GM12878 (cell line): ENCODE measurements at regions not wholly inside any gene's neighbourhood (a gene's known extent, or its start where the extent isn't known, plus 50 kb on each side); places are given as distances from the start of the nearest gene placed in this dataset.

ENCODE experiments used
- ATAC-seq: fragments of 200-7000 bp; cut with Tn5 transposase; 3 replicates; pipeline ENCODE4 v1.9.1; 2020; ENCODE audit warnings: mild to moderate bottlenecking, moderate library complexity
- BruUV-seq: library from RNA; stranded (reverse); fragments of 400-500 nt; replicated peaks from 2 replicates; lab custom pipeline; 2021; lab: Mats Ljungman, UMichigan
- CTCF ChIA-PET: fragments of 300-600 bp; sonication (Branson Sonifier 250); formaldehyde crosslinking; extraction: SDS; loops from one replicate; lab custom pipeline; 2021; ENCODE audit warnings: inconsistent platforms; lab: Yijun Ruan, JAX
- POLR2A ChIA-PET: fragments of 350-600 bp; formaldehyde crosslinking; extraction: SDS; loops from one replicate; lab custom pipeline; 2021; ENCODE audit warnings: inconsistent platforms; lab: Charles Lee
- RAD21 ChIA-PET: fragments of 300-600 bp; sonication (Branson Sonifier 250); formaldehyde crosslinking; loops from one replicate; lab custom pipeline; 2023; ENCODE audit warnings: antibody characterized with exemption; ENCODE audit not compliant: unreplicated experiment; lab: Charles Lee
- SMC1A ChIA-PET: fragments of 300-600 bp; sonication (Branson Sonifier 250); formaldehyde crosslinking; loops from one replicate; lab custom pipeline; 2023; ENCODE audit not compliant: unreplicated experiment, uncharacterized antibody; lab: Charles Lee
- DNase-seq: peaks from one replicate; pipeline ENCODE4 v3.0.0-alpha.2; 2011; ENCODE audit warnings: low read depth, low spot score
- FAIRE-seq: peaks from 3 replicates; lab custom pipeline; 2011; peaks lifted over from hg19 to GRCh38; lab: Jason Lieb, UNC
- H2AFZ ChIP-seq: 2 replicates; pipeline ENCODE4 v1.6.0; 2011; ENCODE audit warnings: low read depth, low read length, control low read depth; ENCODE audit not compliant: control insufficient read depth
- H3K27ac ChIP-seq: 2 replicates; pipeline ENCODE4 v1.5.1; 2011; ENCODE audit warnings: control low read depth; ENCODE audit not compliant: control insufficient read depth, insufficient read depth
- H3K27me3 ChIP-seq, 2 experiments: replicated peaks in 1 of 2; 2 replicates each; pipeline versions ENCODE4 v1.6.0 to v1.6.1; 2011; ENCODE audit warnings: low read length in 1 of 2; ENCODE audit not compliant: control insufficient read depth in 2 of 2, insufficient read depth in 2 of 2
- H3K36me3 ChIP-seq, 2 experiments: 2 replicates each; pipeline ENCODE4 v1.5.1; 2011; ENCODE audit warnings: low read length in 1 of 2; ENCODE audit not compliant: control insufficient read depth in 2 of 2, insufficient read depth in 2 of 2
- H3K4me1 ChIP-seq: 2 replicates; pipeline ENCODE4 v1.6.1; 2011; ENCODE audit warnings: mild to moderate bottlenecking, low read length, moderate library complexity, mixed read lengths; ENCODE audit not compliant: control insufficient read depth, insufficient read depth
- H3K4me2 ChIP-seq: 2 replicates; pipeline ENCODE4 v1.6.0; 2011; ENCODE audit warnings: control low read depth; ENCODE audit not compliant: control insufficient read depth, insufficient read depth
- H3K4me3 ChIP-seq: fragments of 200-600 bp; sonication (generic); 2 replicates; pipeline ENCODE4 v1.5.1; 2016
- H3K79me2 ChIP-seq: 2 replicates; pipeline ENCODE4 v1.6.0; 2011; ENCODE audit warnings: low read length; ENCODE audit not compliant: control insufficient read depth, insufficient read depth
- H3K9ac ChIP-seq: 2 replicates; pipeline ENCODE4 v1.8.0; 2011; ENCODE audit warnings: low read length, control low read depth, mixed read lengths; ENCODE audit not compliant: control insufficient read depth, insufficient read depth
- H3K9me3 ChIP-seq: replicated peaks from 3 replicates; pipeline ENCODE4 v1.5.1; 2011; ENCODE audit warnings: mild to moderate bottlenecking, low read length; ENCODE audit not compliant: control insufficient read depth, insufficient read depth
- H4K20me1 ChIP-seq: 2 replicates; pipeline ENCODE4 v1.6.0; 2011; ENCODE audit not compliant: control insufficient read depth, insufficient read depth
- CTCF ChIP-seq, 3 experiments: IDR thresholded peaks in 2 of 3; conservative IDR thresholded peaks in 1 of 3; 2 replicates each; pipeline ENCODE4 v1.5.1; 2011; ENCODE audit warnings: low read depth in 3 of 3, low read length in 3 of 3, mild to moderate bottlenecking in 3 of 3, control low read depth in 2 of 3, moderate library complexity in 2 of 3, inconsistent platforms in 1 of 3, mixed read lengths in 1 of 3; ENCODE audit not compliant: control insufficient read depth in 2 of 3, insufficient read depth in 1 of 3; ENCODE audit errors: extremely low read depth in 1 of 3
- HDAC6 ChIP-seq: fragments of 200-600 bp; sonication (generic); IDR thresholded peaks from one replicate; pipeline ENCODE4 v1.8.0; 2017; ENCODE audit warnings: antibody characterized with exemption; ENCODE audit not compliant: unreplicated experiment
- IRF4 ChIP-seq: IDR thresholded peaks from 2 replicates; pipeline ENCODE4 v1.6.1; 2011; ENCODE audit warnings: low read depth, low read length
- MTA2 ChIP-seq: fragments of 450-650 bp; IDR thresholded peaks from 2 replicates; pipeline ENCODE4 v1.6.1; 2016; ENCODE audit warnings: low read depth, mild to moderate bottlenecking, moderate library complexity
- NBN ChIP-seq: fragments of 450-650 bp; IDR thresholded peaks from 2 replicates; pipeline ENCODE4 v1.6.1; 2016
- POLR2AphosphoS5 ChIP-seq: IDR thresholded peaks from 2 replicates; pipeline ENCODE4 v1.6.1; 2011; ENCODE audit warnings: mild to moderate bottlenecking, low read length, inconsistent platforms
- RUNX3 ChIP-seq: IDR thresholded peaks from 2 replicates; pipeline ENCODE4 v1.6.1; 2012; ENCODE audit warnings: low read length, inconsistent platforms
- SMC3 ChIP-seq: IDR thresholded peaks from 2 replicates; pipeline ENCODE4 v1.6.1; 2011; ENCODE audit warnings: low read length, improper control_type of control experiment, borderline replicate concordance
- SREBF1 ChIP-seq: IDR thresholded peaks from 2 replicates; pipeline ENCODE4 v1.6.1; 2012; ENCODE audit warnings: mild to moderate bottlenecking, low read length
- WRNIP1 ChIP-seq: IDR thresholded peaks from 2 replicates; pipeline ENCODE4 v1.6.1; 2011; ENCODE audit warnings: low read depth, low read length, improper control_type of control experiment, borderline replicate concordance
- ZBTB11 ChIP-seq: fragments of 450-650 bp; formaldehyde crosslinking; IDR thresholded peaks from 2 replicates; pipeline ENCODE4 v1.5.0; 2022; ENCODE audit warnings: mild to moderate bottlenecking, missing genetic modification characterization
- ZNF207 ChIP-seq: fragments of 450-650 bp; IDR thresholded peaks from 2 replicates; pipeline ENCODE4 v1.6.1; 2014; ENCODE audit warnings: antibody characterized with exemption, mild to moderate bottlenecking, borderline replicate concordance
- WGBS: methylation state at CpG from one replicate; pipeline ENCODE4 v1.1.6; 2016; ENCODE audit warnings: low lambda C conversion rate; ENCODE audit not compliant: insufficient replicate concordance, insufficient coverage; ENCODE audit errors: missing lambda C conversion rate; 5-methylcytosine and 5-hydroxymethylcytosine counted together
- in situ Hi-C: fragments of 300-500 bp; cut with MboI; formaldehyde crosslinking; loops from 9 replicates; pipeline ENCODE4 v1.14.3; 2018; ENCODE audit warnings: mixed read lengths
- intact Hi-C: fragments of 100-400 bp; cut with micrococcal nuclease; formaldehyde crosslinking; loops from one replicate; pipeline ENCODE4 v1.14.2; 2022; ENCODE audit not compliant: unreplicated experiment
- TF ChIP-seq, protein P1 (sequence below): IDR thresholded peaks from 2 replicates; pipeline ENCODE4 v1.6.1; 2012; ENCODE audit warnings: low read depth, low read length, improper control_type of control experiment
- TF ChIP-seq, protein P2 (sequence below): IDR thresholded peaks from 2 replicates; pipeline ENCODE4 v1.6.1; 2011; ENCODE audit warnings: low read depth, mild to moderate bottlenecking, low read length, moderate library complexity, borderline replicate concordance; ENCODE audit errors: extremely low read depth
- TF ChIP-seq, protein P3 (sequence below): fragments of 450-650 bp; IDR thresholded peaks from 2 replicates; pipeline ENCODE4 v1.6.1; 2017; ENCODE audit warnings: mild to moderate bottlenecking, moderate library complexity

GRCh38 chr16:9549487-9549886, 458.0 kb downstream of the HAPSTR1 start:
- ChIA-PET RAD21 (no interaction called here), POLR2A (no interaction called here), SMC1A (no interaction called here), CTCF (interaction anchor here (1.0 kb wide), 1 partner anchor 199 kb away, joined by 3 read pairs; no protein-coding TSS in a partner anchor)
- no peak for ATAC-seq
- Histone ChIP-seq H3K9ac (no peak overlapping the region), H3K27me3 (no peaks in the 10 kb centered on the region; a peak in 1 of 4 replicates), H3K4me2 (no peak overlapping the region), H3K4me1 (no peaks in the 10 kb centered on the region), H3K36me3 (no peaks in the 10 kb centered on the region), H3K4me3 (no peak overlapping the region), H3K79me2 (no peaks in the 10 kb centered on the region), H4K20me1 (no peaks in the 10 kb centered on the region), H3K9me3 (no peaks in the 10 kb centered on the region), H3K27ac (no peak overlapping the region), H2AFZ (no peak overlapping the region)
- WGBS: 2% methylated on average over 5 of the region's 5 CpGs
- in situ Hi-C loops (no loop called here), intact Hi-C loops (no loop called here)
- no TSS peak for BruUV-seq
- FAIRE-seq: no peak
- no peak for DNase-seq
- TF ChIP-seq SREBF1 (no peak), POLR2AphosphoS5 (no peak), WRNIP1 (no peak), NBN (no peak), HDAC6 (no peak), IRF4 (no peak), ZNF207 (no peak), ZBTB11 (CRISPR knock-in tag) (no peak), SMC3 (no peak), MTA2 (no peak), RUNX3 (no peak), CTCF (IDR thresholded peaks at IDR 0.05 in 2 of 3, conservative IDR thresholded peaks at IDR 0.05 in 1 of 3; ENCODE audit: control insufficient read depth in 2 of 3, extremely low read depth in 1 of 3, insufficient read depth in 1 of 3, low read depth in 3 of 3, low read length in 3 of 3) (no peak)
- TF ChIP-seq, protein P1, sequence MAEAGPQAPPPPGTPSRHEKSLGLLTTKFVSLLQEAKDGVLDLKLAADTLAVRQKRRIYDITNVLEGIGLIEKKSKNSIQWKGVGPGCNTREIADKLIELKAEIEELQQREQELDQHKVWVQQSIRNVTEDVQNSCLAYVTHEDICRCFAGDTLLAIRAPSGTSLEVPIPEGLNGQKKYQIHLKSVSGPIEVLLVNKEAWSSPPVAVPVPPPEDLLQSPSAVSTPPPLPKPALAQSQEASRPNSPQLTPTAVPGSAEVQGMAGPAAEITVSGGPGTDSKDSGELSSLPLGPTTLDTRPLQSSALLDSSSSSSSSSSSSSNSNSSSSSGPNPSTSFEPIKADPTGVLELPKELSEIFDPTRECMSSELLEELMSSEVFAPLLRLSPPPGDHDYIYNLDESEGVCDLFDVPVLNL: no peak
- TF ChIP-seq, protein P2, sequence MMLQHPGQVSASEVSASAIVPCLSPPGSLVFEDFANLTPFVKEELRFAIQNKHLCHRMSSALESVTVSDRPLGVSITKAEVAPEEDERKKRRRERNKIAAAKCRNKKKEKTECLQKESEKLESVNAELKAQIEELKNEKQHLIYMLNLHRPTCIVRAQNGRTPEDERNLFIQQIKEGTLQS: no peak
- TF ChIP-seq, protein P3, sequence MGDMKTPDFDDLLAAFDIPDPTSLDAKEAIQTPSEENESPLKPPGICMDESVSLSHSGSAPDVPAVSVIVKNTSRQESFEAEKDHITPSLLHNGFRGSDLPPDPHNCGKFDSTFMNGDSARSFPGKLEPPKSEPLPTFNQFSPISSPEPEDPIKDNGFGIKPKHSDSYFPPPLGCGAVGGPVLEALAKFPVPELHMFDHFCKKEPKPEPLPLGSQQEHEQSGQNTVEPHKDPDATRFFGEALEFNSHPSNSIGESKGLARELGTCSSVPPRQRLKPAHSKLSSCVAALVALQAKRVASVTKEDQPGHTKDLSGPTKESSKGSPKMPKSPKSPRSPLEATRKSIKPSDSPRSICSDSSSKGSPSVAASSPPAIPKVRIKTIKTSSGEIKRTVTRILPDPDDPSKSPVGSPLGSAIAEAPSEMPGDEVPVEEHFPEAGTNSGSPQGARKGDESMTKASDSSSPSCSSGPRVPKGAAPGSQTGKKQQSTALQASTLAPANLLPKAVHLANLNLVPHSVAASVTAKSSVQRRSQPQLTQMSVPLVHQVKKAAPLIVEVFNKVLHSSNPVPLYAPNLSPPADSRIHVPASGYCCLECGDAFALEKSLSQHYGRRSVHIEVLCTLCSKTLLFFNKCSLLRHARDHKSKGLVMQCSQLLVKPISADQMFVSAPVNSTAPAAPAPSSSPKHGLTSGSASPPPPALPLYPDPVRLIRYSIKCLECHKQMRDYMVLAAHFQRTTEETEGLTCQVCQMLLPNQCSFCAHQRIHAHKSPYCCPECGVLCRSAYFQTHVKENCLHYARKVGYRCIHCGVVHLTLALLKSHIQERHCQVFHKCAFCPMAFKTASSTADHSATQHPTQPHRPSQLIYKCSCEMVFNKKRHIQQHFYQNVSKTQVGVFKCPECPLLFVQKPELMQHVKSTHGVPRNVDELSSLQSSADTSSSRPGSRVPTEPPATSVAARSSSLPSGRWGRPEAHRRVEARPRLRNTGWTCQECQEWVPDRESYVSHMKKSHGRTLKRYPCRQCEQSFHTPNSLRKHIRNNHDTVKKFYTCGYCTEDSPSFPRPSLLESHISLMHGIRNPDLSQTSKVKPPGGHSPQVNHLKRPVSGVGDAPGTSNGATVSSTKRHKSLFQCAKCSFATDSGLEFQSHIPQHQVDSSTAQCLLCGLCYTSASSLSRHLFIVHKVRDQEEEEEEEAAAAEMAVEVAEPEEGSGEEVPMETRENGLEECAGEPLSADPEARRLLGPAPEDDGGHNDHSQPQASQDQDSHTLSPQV: no peak
